Ramos (cell line): ENCODE measurements at regions not wholly inside any gene's neighbourhood (a gene's known extent, or its start where the extent isn't known, plus 50 kb on each side); places are given as distances from the start of the nearest gene placed in this dataset.
"Not testable (repeated sequence)": the region's sequence is repeated elsewhere in the genome, so short reads cannot be mapped to it uniquely, and the experiment has no call there.

ENCODE experiments used
- in situ Hi-C: fragments of 300-500 bp; cut with MboI; formaldehyde crosslinking; loops from one replicate; pipeline ENCODE4 v1.14.3; 2022; ENCODE audit warnings: low sequenced_read_pairs; ENCODE audit not compliant: unreplicated experiment

- in situ Hi-C loops = no loop called here
Measured at GRCh38 chr9:1115370-1115769, 65.2 kb downstream of the DMRT2 start.

GRCh38 chr9:1117439-1117838, 67.3 kb downstream of the DMRT2 start:
- in situ Hi-C loops = no loop called here

DNA sequence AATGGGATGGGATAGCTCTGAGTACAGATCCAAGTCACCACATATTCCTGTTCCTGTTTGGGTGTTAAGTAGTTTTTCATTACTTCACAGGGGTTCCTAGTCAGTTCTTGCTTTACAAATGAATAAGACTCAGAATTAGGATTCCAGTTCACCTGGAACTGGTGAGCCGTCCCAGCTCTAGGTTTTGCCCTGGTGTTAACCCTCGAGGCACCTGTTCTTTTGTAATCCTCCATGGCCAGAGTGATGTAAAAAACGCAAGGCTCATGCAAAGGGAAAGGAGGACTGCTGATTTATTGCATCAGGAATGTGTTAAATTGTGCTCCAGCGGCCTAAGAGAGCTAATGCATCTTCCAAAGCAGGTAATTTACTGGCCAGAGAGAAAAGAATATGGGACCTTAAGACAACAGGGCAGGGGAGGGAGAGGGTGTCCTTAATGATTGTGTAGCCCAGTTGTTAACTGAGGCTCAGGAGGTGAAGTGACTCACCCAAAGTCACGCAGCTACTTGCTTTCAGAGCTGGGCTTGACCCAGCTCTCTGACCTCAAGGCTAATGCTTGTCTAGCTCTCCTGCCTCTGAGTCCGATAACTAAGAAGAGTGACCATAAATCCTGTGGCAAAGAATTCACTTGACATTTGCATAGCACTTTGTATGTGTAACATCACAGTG, 70.5 kb downstream of the DMRT2 start:
- in situ Hi-C loops = no loop called here

GRCh38 chr9:1125741-1126140, 75.6 kb downstream of the DMRT2 start:
- in situ Hi-C loops = no loop called here

GRCh38 chr9:1128046-1128445, 77.9 kb downstream of the DMRT2 start:
- in situ Hi-C loops = no loop called here

DNA sequence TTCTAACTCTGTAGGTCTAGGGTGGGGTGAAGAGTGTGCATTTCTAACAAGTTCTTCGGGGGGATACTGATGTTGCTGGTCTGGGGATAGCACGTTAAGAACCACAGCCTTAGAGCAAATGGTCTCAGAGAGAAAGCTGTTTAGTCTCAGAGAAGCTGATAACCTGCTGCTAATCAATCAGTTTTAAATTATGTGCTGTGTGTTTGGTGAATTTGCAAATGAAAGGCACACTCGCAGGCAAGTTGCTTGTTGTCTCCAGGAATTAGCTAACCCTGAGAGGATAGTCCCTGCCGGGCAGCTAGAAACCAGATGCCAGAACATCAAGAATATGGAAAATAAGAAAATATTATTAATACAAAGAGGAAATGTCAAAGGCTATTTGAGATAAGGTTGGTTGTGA, 79.2 kb downstream of the DMRT2 start:
- in situ Hi-C loops = no loop called here

DNA sequence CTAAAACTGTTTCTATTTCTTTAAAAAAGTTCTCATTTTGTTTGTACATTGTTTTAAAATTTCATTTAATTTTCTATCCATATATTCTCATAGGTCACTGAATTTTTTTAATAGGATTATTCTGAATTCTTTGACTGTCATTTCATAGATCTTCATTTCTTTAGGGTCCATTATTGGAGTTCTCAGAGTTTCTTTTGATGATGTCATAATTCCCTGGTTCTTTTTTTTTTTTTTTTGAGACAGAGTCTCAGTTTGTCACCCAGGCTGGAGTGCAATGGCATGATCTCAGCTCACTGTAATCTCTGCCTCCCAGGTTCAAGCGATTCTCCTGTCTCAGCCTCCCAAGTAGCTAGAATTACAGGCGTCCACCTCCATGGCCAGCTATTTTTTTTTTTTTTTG, 89.9 kb downstream of the DMRT2 start:
- in situ Hi-C loops = no loop called here

GRCh38 chr9:1151691-1152090, 101.5 kb downstream of the DMRT2 start:
- in situ Hi-C loops = no loop called here

- in situ Hi-C loops = no loop called here
Measured at GRCh38 chr9:1152171-1152570, 102.0 kb downstream of the DMRT2 start.

DNA sequence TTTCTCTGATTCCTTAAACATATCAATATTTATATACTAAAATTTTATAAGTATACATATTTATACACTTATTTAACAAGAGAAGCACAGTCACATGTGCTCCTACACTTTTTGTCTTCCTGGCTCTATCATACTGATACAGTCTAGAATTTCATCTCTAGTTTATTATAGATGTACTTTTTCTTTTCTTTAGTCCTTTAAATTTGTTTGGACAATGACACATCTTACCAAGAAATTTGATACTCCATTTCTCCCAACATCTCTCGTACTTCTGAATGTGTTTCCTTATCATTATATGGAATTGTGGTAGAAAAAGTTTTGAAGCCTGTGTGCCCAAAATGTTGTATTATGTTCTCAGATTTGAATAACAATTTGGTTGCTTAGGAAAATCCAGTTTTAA, 104.6 kb downstream of the DMRT2 start:
- in situ Hi-C loops = no loop called here

GRCh38 chr9:1155602-1156001, 105.4 kb downstream of the DMRT2 start:
- in situ Hi-C loops = no loop called here

DNA sequence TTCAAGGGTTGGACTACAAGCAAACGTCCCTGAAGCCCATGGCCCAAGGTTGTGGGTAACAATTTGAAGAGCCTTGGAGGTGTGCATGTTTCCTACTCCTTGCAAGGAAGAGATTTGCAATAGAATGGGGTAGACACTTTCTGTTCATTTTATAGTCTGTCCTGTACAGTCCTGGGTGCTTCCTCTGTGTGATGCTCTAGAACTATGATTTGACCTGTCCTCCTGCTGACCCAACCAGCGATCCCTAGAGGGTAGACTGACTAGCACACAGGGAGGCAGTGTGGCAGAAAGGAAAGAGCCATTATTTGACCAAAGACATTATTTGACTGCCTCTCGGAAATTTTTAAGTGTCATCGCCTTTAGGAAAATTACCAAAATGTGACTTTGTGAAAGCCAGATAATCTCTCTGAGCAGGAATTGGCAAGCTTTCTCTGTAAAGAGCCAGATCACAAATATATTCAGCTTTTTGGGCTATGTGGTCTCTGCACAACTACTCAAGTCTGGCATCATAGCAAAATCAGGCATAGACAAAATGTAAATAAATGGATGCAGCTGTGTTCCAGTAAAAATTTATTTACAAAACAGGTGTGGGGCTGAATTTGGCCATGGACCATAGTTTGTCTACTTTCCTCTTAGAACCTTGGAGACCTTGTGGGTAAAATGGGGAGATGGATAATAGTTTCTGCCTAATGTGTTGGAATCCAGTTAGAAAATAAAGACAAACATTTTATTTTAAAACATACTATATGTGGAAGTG, 106.8 kb downstream of the DMRT2 start:
- in situ Hi-C loops = no loop called here

DNA sequence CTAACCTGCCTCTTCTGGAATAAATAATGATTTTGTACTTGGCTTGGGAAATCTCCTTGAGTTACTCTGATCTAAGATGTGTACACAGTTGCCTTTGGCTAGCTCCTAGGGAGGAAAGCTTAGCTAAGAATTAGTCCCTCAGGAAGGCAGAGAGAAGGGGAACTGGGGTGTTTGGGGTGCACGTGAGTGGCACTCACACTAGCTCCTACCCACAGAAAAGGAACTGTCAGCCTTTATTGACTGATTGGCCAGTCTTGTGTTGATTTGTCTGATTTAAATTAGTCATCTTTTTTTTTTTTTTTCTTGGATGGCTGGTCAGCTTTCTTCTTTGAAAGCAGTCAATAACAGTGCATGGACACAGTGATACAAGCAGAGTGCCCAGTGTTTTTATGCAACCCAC, 107.7 kb downstream of the DMRT2 start:
- in situ Hi-C loops = no loop called here

DNA sequence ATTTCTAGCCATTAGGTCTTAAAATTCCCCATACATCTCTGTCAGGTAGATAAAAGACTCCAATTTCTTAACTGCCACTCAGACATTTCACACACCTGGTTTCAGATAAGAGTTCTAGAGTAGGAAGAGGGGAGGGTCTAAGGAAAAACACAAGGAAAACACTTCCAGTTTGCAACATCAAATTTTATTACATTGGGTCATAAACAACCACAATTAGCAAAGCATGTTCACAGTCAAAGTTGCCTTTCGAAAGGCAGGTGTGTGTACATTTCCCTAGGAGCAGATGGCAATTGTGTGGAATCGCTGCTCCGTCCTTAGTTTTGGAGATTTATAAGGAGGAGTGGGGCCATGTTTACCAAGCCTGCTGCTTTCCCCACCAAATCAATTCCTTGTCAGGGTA, 120.8 kb downstream of the DMRT2 start:
- in situ Hi-C loops = no loop called here

- in situ Hi-C loops = no loop called here
Measured at GRCh38 chr9:1171546-1171945, 121.4 kb downstream of the DMRT2 start.

DNA sequence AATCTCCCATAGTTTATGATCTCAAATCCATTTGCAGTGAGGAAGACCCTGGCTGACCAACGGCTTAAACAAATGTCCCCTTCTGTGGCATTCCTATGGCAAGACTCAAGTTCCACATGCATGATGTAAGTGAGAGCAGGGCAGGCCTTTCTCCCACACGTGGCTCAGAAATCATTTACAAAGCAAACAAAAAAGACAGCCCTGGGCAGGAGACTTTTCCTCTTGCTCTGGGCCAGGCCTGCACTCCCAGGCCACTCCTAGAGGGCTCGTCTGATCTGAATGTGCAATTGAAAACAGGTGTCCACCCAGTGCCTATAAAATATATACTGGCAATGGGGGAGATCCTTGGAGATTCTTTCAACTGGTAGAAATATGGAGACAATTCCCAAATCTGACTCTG, 123.1 kb downstream of the DMRT2 start:
- in situ Hi-C loops = no loop called here

DNA sequence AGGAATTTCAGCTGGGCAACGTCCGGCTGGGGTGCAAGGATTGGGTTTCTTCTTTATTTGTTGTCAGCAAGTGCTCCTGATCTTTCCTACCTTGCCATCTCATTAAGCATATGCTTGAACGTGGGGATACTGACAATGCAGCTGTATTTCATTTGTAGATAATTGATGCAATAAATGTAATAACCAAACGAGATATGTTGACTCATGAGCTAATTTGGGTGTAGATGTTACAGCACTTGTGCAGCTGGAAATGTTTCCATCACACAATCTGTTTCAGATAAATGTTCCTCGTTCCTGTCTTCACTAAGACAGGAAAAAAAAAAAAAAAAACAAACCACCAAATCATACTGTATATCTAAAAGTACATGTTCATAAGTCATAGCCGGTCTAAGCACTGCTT, 123.8 kb downstream of the DMRT2 start:
- in situ Hi-C loops = no loop called here

DNA sequence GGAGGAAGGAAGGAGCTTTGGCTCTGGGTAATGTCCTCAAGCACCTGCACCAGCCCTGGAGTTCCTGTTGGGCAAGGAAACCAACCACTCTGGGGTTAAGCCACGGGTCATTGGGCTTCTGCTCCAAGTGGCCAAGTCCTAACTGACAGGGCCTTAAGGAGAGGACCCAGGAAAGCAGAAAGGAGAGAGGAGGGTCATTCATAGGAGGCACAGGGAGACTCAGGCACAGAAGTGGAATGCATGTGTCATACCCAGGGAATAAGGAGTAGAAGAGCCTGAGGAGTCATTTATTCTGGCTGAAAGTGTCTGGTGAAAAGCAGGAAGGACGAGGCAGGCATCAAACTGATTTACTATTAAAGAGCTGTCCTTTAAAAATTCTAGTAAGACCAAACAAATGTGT, 129.2 kb downstream of the DMRT2 start:
- in situ Hi-C loops = no loop called here

GRCh38 chr9:1184146-1184545, 134.0 kb downstream of the DMRT2 start:
- in situ Hi-C loops = no loop called here

DNA sequence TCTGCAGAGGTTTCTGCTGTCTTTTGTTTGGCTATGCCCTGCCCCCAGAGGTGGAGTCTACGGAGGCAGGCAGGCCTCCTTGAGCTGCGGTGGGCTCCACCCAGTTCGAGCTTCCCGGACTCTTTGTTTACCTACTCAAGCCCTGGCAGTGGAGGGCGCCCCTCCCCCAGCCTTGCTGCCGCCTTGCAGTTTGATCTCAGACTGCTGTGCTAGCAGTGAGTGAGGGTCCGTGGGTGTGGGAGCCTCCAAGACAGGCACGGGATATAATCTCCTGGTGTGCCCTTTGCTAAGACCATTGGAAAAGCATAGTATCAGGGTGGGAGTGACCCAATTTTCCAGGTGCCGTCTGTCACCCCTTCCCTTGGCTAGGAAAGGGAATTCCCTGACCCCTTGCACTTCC, 137.0 kb downstream of the DMRT2 start:
- in situ Hi-C loops = not testable (repeated sequence)

GRCh38 chr9:1195636-1196035, 145.5 kb downstream of the DMRT2 start:
- in situ Hi-C loops = not testable (repeated sequence)

- in situ Hi-C loops = no loop called here
Measured at GRCh38 chr9:1198085-1198484, 147.9 kb downstream of the DMRT2 start.
